IMR-90 (cell line): ENCODE measurements at regions not wholly inside any gene's neighbourhood (a gene's known extent, or its start where the extent isn't known, plus 50 kb on each side); places are given as distances from the start of the nearest gene placed in this dataset.

Experiments
- ATAC-seq: fragments of 200-7000 bp; cut with Tn5 transposase; 2 replicates; pipeline ENCODE4 v1.9.1; 2020; ENCODE audit warnings: low read depth, mild to moderate bottlenecking, moderate library complexity
- BruUV-seq: library from RNA; stranded (reverse); fragments of 400-500 nt; replicated peaks from 2 replicates; lab custom pipeline; 2021; lab: Mats Ljungman, UMichigan
- CTCF ChIA-PET: fragments of 300-600 bp; formaldehyde crosslinking; extraction: SDS; loops from one replicate; lab custom pipeline; 2021; ENCODE audit warnings: antibody characterized with exemption; lab: Yijun Ruan, JAX
- POLR2A ChIA-PET: fragments of 300-600 bp; sonication (Branson Sonifier 250); formaldehyde crosslinking; loops from one replicate; lab custom pipeline; 2022; ENCODE audit warnings: antibody characterized with exemption; ENCODE audit not compliant: unreplicated experiment; lab: Charles Lee
- DNase-seq: peaks from one replicate; pipeline ENCODE4 v3.0.0; 2013
- H2AFZ ChIP-seq: replicated peaks from 2 replicates; pipeline ENCODE3; 2013; ENCODE audit warnings: low read length, mild to moderate bottlenecking; ENCODE audit not compliant: poor library complexity
- H2AK5ac ChIP-seq: 2 replicates; pipeline ENCODE4 v1.6.1; 2013; ENCODE audit warnings: low read depth, low read length, inconsistent platforms
- H2AK9ac ChIP-seq: replicated peaks from 2 replicates; pipeline ENCODE3; 2013; ENCODE audit warnings: mild to moderate bottlenecking, low read depth, low read length, moderate library complexity; ENCODE audit not compliant: poor library complexity
- H2BK120ac ChIP-seq: 2 replicates; pipeline ENCODE4 v1.6.1; 2013; ENCODE audit warnings: low read depth, low read length, inconsistent platforms
- H2BK15ac ChIP-seq: 3 replicates; pipeline ENCODE4 v1.6.1; 2013; ENCODE audit warnings: low read depth, low read length, inconsistent platforms
- H2BK20ac ChIP-seq: 2 replicates; pipeline ENCODE4 v1.6.1; 2013; ENCODE audit warnings: low read depth, mild to moderate bottlenecking, inconsistent platforms, low read length, moderate library complexity
- H2BK5ac ChIP-seq: 2 replicates; pipeline ENCODE4 v1.6.1; 2013; ENCODE audit warnings: mild to moderate bottlenecking, low read depth, low read length, inconsistent platforms; ENCODE audit not compliant: poor library complexity, severe bottlenecking
- H3K14ac ChIP-seq: replicated peaks from 2 replicates; pipeline ENCODE4 v1.6.1; 2013; ENCODE audit warnings: low read depth, low read length, inconsistent platforms
- H3K18ac ChIP-seq: 2 replicates; pipeline ENCODE4 v1.6.1; 2013; ENCODE audit warnings: low read depth, low read length, control low read depth
- H3K23ac ChIP-seq: 2 replicates; pipeline ENCODE4 v1.6.1; 2013; ENCODE audit warnings: low read depth, low read length, inconsistent platforms
- H3K27ac ChIP-seq: 2 replicates; pipeline ENCODE4 v1.5.1; 2013; ENCODE audit warnings: mild to moderate bottlenecking, control low read depth, low read length; ENCODE audit not compliant: insufficient read depth
- H3K27me3 ChIP-seq: 2 replicates; pipeline ENCODE4 v1.6.1; 2013; ENCODE audit warnings: low read length; ENCODE audit not compliant: control insufficient read depth, insufficient read depth
- H3K36me3 ChIP-seq: 2 replicates; pipeline ENCODE4 v1.6.1; 2013; ENCODE audit warnings: low read length, mixed read lengths; ENCODE audit not compliant: control insufficient read depth, insufficient read depth
- H3K4ac ChIP-seq: 2 replicates; pipeline ENCODE4 v1.6.1; 2013; ENCODE audit warnings: low read depth, low read length, inconsistent platforms
- H3K4me1 ChIP-seq: 2 replicates; pipeline ENCODE4 v1.6.1; 2013; ENCODE audit warnings: low read length, mixed read lengths; ENCODE audit not compliant: control insufficient read depth, insufficient read depth
- H3K4me2 ChIP-seq: 2 replicates; pipeline ENCODE4 v1.6.1; 2013; ENCODE audit warnings: low read depth, mild to moderate bottlenecking, control low read depth, low read length, moderate library complexity
- H3K4me3 ChIP-seq: 2 replicates; pipeline ENCODE4 v1.5.1; 2013; ENCODE audit warnings: low read depth, mild to moderate bottlenecking, control low read depth, low read length, moderate library complexity; ENCODE audit not compliant: insufficient read depth
- H3K56ac ChIP-seq: 2 replicates; pipeline ENCODE4 v1.6.1; 2013; ENCODE audit warnings: low read length, inconsistent platforms; ENCODE audit not compliant: insufficient read depth; ENCODE audit errors: extremely low read depth
- H3K79me1 ChIP-seq, 2 experiments: 2 replicates each; pipeline ENCODE4 v1.6.1; 2013; ENCODE audit warnings: low read length in 2 of 2, inconsistent platforms in 1 of 2, low read depth in 1 of 2
- H3K9ac ChIP-seq: 2 replicates; pipeline ENCODE4 v1.6.1; 2013; ENCODE audit warnings: low read depth, low read length, control low read depth
- H3K9me1 ChIP-seq: 2 replicates; pipeline ENCODE4 v1.6.1; 2013; ENCODE audit warnings: low read length, inconsistent platforms; ENCODE audit not compliant: insufficient read depth
- H3K9me3 ChIP-seq: 2 replicates; pipeline ENCODE4 v1.6.1; 2013; ENCODE audit warnings: low read length; ENCODE audit not compliant: control insufficient read depth, insufficient read depth
- H4K20me1 ChIP-seq: 2 replicates; pipeline ENCODE4 v1.6.1; 2013; ENCODE audit warnings: low read length, inconsistent platforms; ENCODE audit not compliant: insufficient read depth
- H4K5ac ChIP-seq: 2 replicates; pipeline ENCODE4 v1.6.1; 2013; ENCODE audit warnings: mild to moderate bottlenecking, low read depth, low read length, control low read depth
- H4K8ac ChIP-seq, 2 experiments: 2 replicates each; pipeline ENCODE4 v1.6.1; 2013; ENCODE audit warnings: low read depth in 2 of 2, low read length in 2 of 2, control low read depth in 1 of 2, inconsistent platforms in 1 of 2
- H4K91ac ChIP-seq: 2 replicates; pipeline ENCODE4 v1.6.1; 2013; ENCODE audit warnings: low read depth, low read length, inconsistent platforms; ENCODE audit not compliant: insufficient read depth
- BHLHE40 ChIP-seq: fragments of 150-350 bp; IDR thresholded peaks from 2 replicates; pipeline ENCODE4 v1.6.1; 2016; ENCODE audit warnings: mild to moderate bottlenecking, low read depth, low read length
- CEBPB ChIP-seq: IDR thresholded peaks from 2 replicates; pipeline ENCODE4 v1.6.1; 2012; ENCODE audit warnings: low read depth, low read length, improper control_type of control experiment
- CHD1 ChIP-seq: IDR thresholded peaks from 2 replicates; pipeline ENCODE4 v1.6.1; 2012; ENCODE audit warnings: low read depth, low read length, improper control_type of control experiment
- FOS ChIP-seq: fragments of 150-350 bp; IDR thresholded peaks from 2 replicates; pipeline ENCODE4 v1.6.1; 2016; ENCODE audit warnings: low read depth, low read length
- MAZ ChIP-seq: IDR thresholded peaks from 2 replicates; pipeline ENCODE4 v1.6.1; 2012; ENCODE audit warnings: low read depth, mild to moderate bottlenecking, low read length, improper control_type of control experiment, moderate library complexity, borderline replicate concordance
- MXI1 ChIP-seq: IDR thresholded peaks from 2 replicates; pipeline ENCODE4 v1.6.1; 2012; ENCODE audit warnings: low read depth, mild to moderate bottlenecking, low read length, moderate library complexity, borderline replicate concordance
- NFE2L2 ChIP-seq: fragments of 150-350 bp; IDR thresholded peaks from 2 replicates; pipeline ENCODE4 v1.6.1; 2016; ENCODE audit warnings: low read depth, mild to moderate bottlenecking, low read length
- POLR2A ChIP-seq: IDR thresholded peaks from 2 replicates; pipeline ENCODE4 v1.6.1; 2012; ENCODE audit warnings: mild to moderate bottlenecking, low read depth, low read length
- RAD21 ChIP-seq: IDR thresholded peaks from 2 replicates; pipeline ENCODE4 v1.6.1; 2012; ENCODE audit warnings: low read length, improper control_type of control experiment
- RCOR1 ChIP-seq: IDR thresholded peaks from 2 replicates; pipeline ENCODE4 v1.6.1; 2012; ENCODE audit warnings: mild to moderate bottlenecking, low read length, improper control_type of control experiment; ENCODE audit not compliant: insufficient replicate concordance
- WGBS, 2 experiments: methylation state at CpG; one replicate each; pipeline versions ENCODE4 v1.1.5 to v1.1.7; 2013; ENCODE audit warnings: missing lambda C conversion rate in 2 of 2; ENCODE audit not compliant: insufficient read length in 1 of 2; ENCODE audit errors: extremely low coverage in 2 of 2; 5-methylcytosine and 5-hydroxymethylcytosine counted together
- dilution Hi-C: fragments of 300-500 bp; cut with HindIII; formaldehyde crosslinking; loops from one replicate; pipeline ENCODE4 v1.14.3; 2018; ENCODE audit warnings: low sequenced_read_pairs; ENCODE audit not compliant: unreplicated experiment
- in situ Hi-C: fragments of 300-500 bp; cut with MboI; formaldehyde crosslinking; loops from 3 replicates; pipeline ENCODE4 v1.14.3; 2019; ENCODE audit warnings: low sequenced_read_pairs, inconsistent platforms, mixed read lengths
- intact Hi-C: fragments of 100-400 bp; cut with micrococcal nuclease; formaldehyde crosslinking; loops from 2 replicates; pipeline ENCODE4 v1.10.0; 2022
- TF ChIP-seq, protein P1 (sequence below): conservative IDR thresholded peaks from 2 replicates; pipeline ENCODE4 v1.5.1; 2012; ENCODE audit warnings: mild to moderate bottlenecking, low read depth, low read length, improper control_type of control experiment
- TF ChIP-seq, protein P2 (sequence below): fragments of 150-350 bp; IDR thresholded peaks from 2 replicates; pipeline ENCODE4 v1.6.1; 2017; ENCODE audit warnings: mild to moderate bottlenecking, antibody characterized with exemption, low read length, low read depth

DNA sequence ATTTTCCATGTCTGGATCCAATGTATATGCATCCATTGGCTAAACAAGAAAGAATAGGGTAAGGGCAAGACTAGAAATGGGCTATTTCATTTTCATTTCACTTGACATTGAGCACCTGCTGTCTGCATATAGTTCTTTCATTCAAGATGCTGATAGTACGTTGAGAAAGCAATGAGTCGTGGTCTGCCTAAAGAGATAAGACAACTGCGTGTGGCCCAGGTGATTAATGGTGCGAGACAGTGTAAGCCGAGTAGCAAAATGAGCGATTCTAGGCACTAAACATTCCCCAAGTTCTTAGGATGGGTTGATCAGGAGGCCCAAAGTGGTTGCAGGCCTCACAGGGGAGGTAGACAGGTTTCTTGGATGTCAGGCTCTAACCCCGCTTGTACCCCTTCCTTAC lies 235.4 kb downstream of the PDCD6IP start:
- POLR2A ChIA-PET: no interaction called here
- CTCF ChIA-PET: no interaction called here
- TF ChIP-seq MAZ (no peak), MXI1 (no peak), CHD1 (no peak), BHLHE40 (no peak), RCOR1 (no peak), CEBPB (no peak), POLR2A (no peak), RAD21 (no peak), NFE2L2 (no peak), FOS (no peak)
- TF ChIP-seq, protein P1, sequence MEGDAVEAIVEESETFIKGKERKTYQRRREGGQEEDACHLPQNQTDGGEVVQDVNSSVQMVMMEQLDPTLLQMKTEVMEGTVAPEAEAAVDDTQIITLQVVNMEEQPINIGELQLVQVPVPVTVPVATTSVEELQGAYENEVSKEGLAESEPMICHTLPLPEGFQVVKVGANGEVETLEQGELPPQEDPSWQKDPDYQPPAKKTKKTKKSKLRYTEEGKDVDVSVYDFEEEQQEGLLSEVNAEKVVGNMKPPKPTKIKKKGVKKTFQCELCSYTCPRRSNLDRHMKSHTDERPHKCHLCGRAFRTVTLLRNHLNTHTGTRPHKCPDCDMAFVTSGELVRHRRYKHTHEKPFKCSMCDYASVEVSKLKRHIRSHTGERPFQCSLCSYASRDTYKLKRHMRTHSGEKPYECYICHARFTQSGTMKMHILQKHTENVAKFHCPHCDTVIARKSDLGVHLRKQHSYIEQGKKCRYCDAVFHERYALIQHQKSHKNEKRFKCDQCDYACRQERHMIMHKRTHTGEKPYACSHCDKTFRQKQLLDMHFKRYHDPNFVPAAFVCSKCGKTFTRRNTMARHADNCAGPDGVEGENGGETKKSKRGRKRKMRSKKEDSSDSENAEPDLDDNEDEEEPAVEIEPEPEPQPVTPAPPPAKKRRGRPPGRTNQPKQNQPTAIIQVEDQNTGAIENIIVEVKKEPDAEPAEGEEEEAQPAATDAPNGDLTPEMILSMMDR: no peak
- TF ChIP-seq, protein P2, sequence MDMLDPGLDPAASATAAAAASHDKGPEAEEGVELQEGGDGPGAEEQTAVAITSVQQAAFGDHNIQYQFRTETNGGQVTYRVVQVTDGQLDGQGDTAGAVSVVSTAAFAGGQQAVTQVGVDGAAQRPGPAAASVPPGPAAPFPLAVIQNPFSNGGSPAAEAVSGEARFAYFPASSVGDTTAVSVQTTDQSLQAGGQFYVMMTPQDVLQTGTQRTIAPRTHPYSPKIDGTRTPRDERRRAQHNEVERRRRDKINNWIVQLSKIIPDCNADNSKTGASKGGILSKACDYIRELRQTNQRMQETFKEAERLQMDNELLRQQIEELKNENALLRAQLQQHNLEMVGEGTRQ: no peak
- no peak overlapping the region for H2BK120ac ChIP-seq
- no peak for DNase-seq
- no peaks in the 10 kb centered on the region for H3K9me3 ChIP-seq
- H3K4ac ChIP-seq: no peak overlapping the region
- H3K23ac ChIP-seq: no peak overlapping the region
- no peak overlapping the region for H3K4me2 ChIP-seq
- no peak overlapping the region for H3K18ac ChIP-seq
- H2AK5ac ChIP-seq: no peak overlapping the region
- no peak overlapping the region for H4K8ac ChIP-seq
- H3K79me1 ChIP-seq: no peaks in the 10 kb centered on the region
- no peaks in the 10 kb centered on the region for H4K20me1 ChIP-seq
- no peaks in the 10 kb centered on the region for H3K36me3 ChIP-seq
- intact Hi-C loops (no loop called here), in situ Hi-C loops (no loop called here), dilution Hi-C loops (no loop called here)
- no peak overlapping the region for H3K14ac ChIP-seq
- no peaks in the 10 kb centered on the region for H3K9me1 ChIP-seq
- 52% methylated on average over 3 of the region's 7 CpGs; no CpG with 5 or more reads in 1 of the 2 experiments for WGBS, 2 experiments
- H3K9ac ChIP-seq: no peak overlapping the region
- no peak overlapping the region for H2BK15ac ChIP-seq
- no peaks in the 10 kb centered on the region for H3K27me3 ChIP-seq
- ATAC-seq: no peak
- no peak overlapping the region for H3K4me3 ChIP-seq
- H2AK9ac ChIP-seq: no peak overlapping the region
- no peak overlapping the region for H2BK5ac ChIP-seq
- no peak overlapping the region for H3K56ac ChIP-seq
- no peak overlapping the region for H3K27ac ChIP-seq
- no TSS peak for BruUV-seq
- H4K91ac ChIP-seq: no peak overlapping the region
- no peak overlapping the region for H2AFZ ChIP-seq
- no peak overlapping the region for H4K5ac ChIP-seq
- H2BK20ac ChIP-seq: no peak overlapping the region
- H3K4me1 ChIP-seq: peaks cover 4% of the 10 kb centered on the region; the same call in 1 of the 2 replicates
